Testis (tissue), 2 donors: ENCODE measurements at regions not wholly inside any gene's neighbourhood (a gene's known extent, or its start where the extent isn't known, plus 50 kb on each side); places are given as distances from the start of the nearest gene placed in this dataset.

Experiments
- CTCF ChIP-seq, 3 experiments: fragments of 450-650 bp in 2 of 3; fragments of 200-600 bp in 1 of 3; sonication (generic) in 1 of 3; IDR thresholded peaks; one replicate each; pipeline ENCODE4 v1.5.1; 2016 to 2019; ENCODE audit warnings: antibody characterized with exemption in 3 of 3, mild to moderate bottlenecking in 2 of 3, moderate library complexity in 1 of 3
- POLR2A ChIP-seq: fragments of 450-650 bp; IDR thresholded peaks from one replicate; pipeline ENCODE4 v1.6.1; 2017; ENCODE audit warnings: antibody characterized with exemption, mild to moderate bottlenecking, moderate library complexity

GRCh38 chr4:111789901-111790640 is 355.2 kb upstream of the FAM241A start:
- TF ChIP-seq CTCF (IDR thresholded peaks at IDR 0.05): no peak
- no peak for TF ChIP-seq POLR2A
